LNCaP clone FGC (cell line): ENCODE measurements at regions not wholly inside any gene's neighbourhood (a gene's known extent, or its start where the extent isn't known, plus 50 kb on each side); places are given as distances from the start of the nearest gene placed in this dataset.
"Not testable (repeated sequence)": the region's sequence is repeated elsewhere in the genome, so short reads cannot be mapped to it uniquely, and the experiment has no call there.

Experiments used
- DNase-seq: peaks from one replicate; pipeline ENCODE4 v3.0.0-alpha.2; 2011; ENCODE audit warnings: low read depth
- H3K4me3 ChIP-seq: 2 replicates; pipeline ENCODE4 v1.5.1; 2011; ENCODE audit warnings: mild to moderate bottlenecking, low read depth, low read length, control low read depth
- TF ChIP-seq, protein P1 (sequence below): IDR thresholded peaks from 2 replicates; pipeline ENCODE4 v1.5.1; 2012; ENCODE audit warnings: mild to moderate bottlenecking; ENCODE audit not compliant: control insufficient read depth, insufficient read depth; ENCODE audit errors: extremely low read depth

GRCh38 chr2:123783164-123783563, 241.9 kb upstream of the CNTNAP5 start:
- TF ChIP-seq, protein P1, sequence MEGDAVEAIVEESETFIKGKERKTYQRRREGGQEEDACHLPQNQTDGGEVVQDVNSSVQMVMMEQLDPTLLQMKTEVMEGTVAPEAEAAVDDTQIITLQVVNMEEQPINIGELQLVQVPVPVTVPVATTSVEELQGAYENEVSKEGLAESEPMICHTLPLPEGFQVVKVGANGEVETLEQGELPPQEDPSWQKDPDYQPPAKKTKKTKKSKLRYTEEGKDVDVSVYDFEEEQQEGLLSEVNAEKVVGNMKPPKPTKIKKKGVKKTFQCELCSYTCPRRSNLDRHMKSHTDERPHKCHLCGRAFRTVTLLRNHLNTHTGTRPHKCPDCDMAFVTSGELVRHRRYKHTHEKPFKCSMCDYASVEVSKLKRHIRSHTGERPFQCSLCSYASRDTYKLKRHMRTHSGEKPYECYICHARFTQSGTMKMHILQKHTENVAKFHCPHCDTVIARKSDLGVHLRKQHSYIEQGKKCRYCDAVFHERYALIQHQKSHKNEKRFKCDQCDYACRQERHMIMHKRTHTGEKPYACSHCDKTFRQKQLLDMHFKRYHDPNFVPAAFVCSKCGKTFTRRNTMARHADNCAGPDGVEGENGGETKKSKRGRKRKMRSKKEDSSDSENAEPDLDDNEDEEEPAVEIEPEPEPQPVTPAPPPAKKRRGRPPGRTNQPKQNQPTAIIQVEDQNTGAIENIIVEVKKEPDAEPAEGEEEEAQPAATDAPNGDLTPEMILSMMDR: no peak
- DNase-seq: no peak
- no peak overlapping the region for H3K4me3 ChIP-seq

GRCh38 chr2:123785332-123785731, 239.8 kb upstream of the CNTNAP5 start:
- DNase-seq: no peak
- H3K4me3 ChIP-seq: no peak overlapping the region
- TF ChIP-seq, protein P1: no peak

- TF ChIP-seq, protein P1: no peak
- no peak overlapping the region for H3K4me3 ChIP-seq
- no peak for DNase-seq
Measured at GRCh38 chr2:123791207-123791606, 233.9 kb upstream of the CNTNAP5 start.

- no peak for DNase-seq
- H3K4me3 ChIP-seq: no peak overlapping the region
- TF ChIP-seq, protein P1: no peak
Measured at GRCh38 chr2:123791684-123792083, 233.4 kb upstream of the CNTNAP5 start.

GRCh38 chr2:123804126-123804525, 221.0 kb upstream of the CNTNAP5 start:
- not testable (repeated sequence) for H3K4me3 ChIP-seq, DNase-seq

- not testable (repeated sequence) for H3K4me3 ChIP-seq, DNase-seq
Measured at GRCh38 chr2:123805746-123806145, 219.3 kb upstream of the CNTNAP5 start.

GRCh38 chr2:123808243-123808642, 216.8 kb upstream of the CNTNAP5 start:
- TF ChIP-seq, protein P1: no peak
- no peak for DNase-seq
- H3K4me3 ChIP-seq: no peak overlapping the region

- H3K4me3 ChIP-seq: no peak overlapping the region
- TF ChIP-seq, protein P1: no peak
- DNase-seq: no peak
Measured at GRCh38 chr2:123811846-123812245, 213.2 kb upstream of the CNTNAP5 start.
